ENCODE measurements at regions not wholly inside any gene's neighbourhood (a gene's known extent, or its start where the extent isn't known, plus 50 kb on each side); places are given as distances from the start of the nearest gene placed in this dataset.

GRCh38 chr2:58957188-58957840, 716.2 kb upstream of the FANCL start:
- TF ChIP-seq EGR1 (IDR thresholded peaks at IDR 0.05; ENCODE audit: borderline replicate concordance in 1 of 2, low read depth in 2 of 2, low read length in 2 of 2), result no peak
- no peak for TF ChIP-seq EZH2 (IDR thresholded peaks at IDR 0.05; ENCODE audit: borderline replicate concordance, control insufficient read depth, low read depth, low read length)
- no peak for TF ChIP-seq NR2C1 (IDR thresholded peaks at IDR 0.05)
- TF ChIP-seq ZBED1 (IDR thresholded peaks at IDR 0.05; ENCODE audit: borderline replicate concordance), result no peak

Data from GM12878 (cell line).